Mesothelial cell of epicardium (in vitro differentiated cells): ENCODE measurements at regions not wholly inside any gene's neighbourhood (a gene's known extent, or its start where the extent isn't known, plus 50 kb on each side); places are given as distances from the start of the nearest gene placed in this dataset.

Experiments used
- DNase-seq, 2 experiments: peaks; one replicate each; pipeline ENCODE4 v3.0.0; 2021; ENCODE audit warnings: low spot score in 2 of 2; ENCODE audit not compliant: unreplicated experiment in 2 of 2
- H3K27ac Mint-ChIP-seq: 2 replicates; pipeline ENCODE4 v1.8.0; 2021; ENCODE audit warnings: mixed read lengths
- H3K27me3 Mint-ChIP-seq: 2 replicates; pipeline ENCODE4 v1.8.0; 2021; ENCODE audit warnings: low read depth, mixed read lengths
- H3K36me3 Mint-ChIP-seq: 2 replicates; pipeline ENCODE4 v1.8.0; 2021; ENCODE audit warnings: mixed read lengths
- H3K4me1 Mint-ChIP-seq: 2 replicates; pipeline ENCODE4 v1.8.0; 2021; ENCODE audit warnings: mixed read lengths
- H3K4me3 Mint-ChIP-seq: 2 replicates; pipeline ENCODE4 v1.8.0; 2021; ENCODE audit warnings: mild to moderate bottlenecking, moderate library complexity, mixed read lengths
- H3K9me3 Mint-ChIP-seq: 2 replicates; pipeline ENCODE4 v1.8.0; 2021; ENCODE audit warnings: mixed read lengths
- CTCF ChIP-seq: fragments of 200-600 bp; sonication (generic); IDR thresholded peaks from one replicate; pipeline ENCODE4 v1.5.0; 2021; ENCODE audit warnings: antibody characterized with exemption; ENCODE audit not compliant: unreplicated experiment

DNA sequence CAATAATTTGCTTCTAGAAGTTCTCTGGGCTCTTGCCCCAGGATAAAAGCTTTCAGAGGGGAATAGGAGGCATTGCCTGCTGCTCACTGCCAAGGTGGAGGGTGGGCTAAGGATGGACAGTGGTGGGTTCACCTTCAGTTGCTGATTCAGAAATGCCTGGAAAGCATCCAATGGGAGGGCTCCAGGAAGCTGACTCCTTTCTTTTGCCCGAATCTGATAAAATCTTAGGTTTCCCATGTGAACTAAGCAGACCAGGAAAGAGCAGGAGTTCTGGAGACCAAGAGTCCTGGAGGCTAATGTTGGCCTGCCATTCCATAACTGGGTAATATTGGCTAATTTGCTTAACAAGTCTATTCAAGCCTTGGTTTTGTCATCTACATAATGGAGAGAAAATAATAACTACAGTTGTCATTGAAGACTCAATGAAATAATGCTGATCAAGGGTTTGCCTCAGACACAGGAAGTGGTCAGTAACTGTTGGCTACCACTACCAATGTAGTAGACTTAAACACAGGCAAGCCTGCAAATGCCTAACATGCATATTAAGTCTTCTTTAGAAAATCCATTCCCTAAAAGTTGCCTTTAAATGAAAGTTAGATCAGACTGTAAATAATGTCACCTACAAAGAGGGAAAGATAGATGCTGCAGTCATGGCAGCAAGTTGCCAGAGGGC lies 528.4 kb upstream of the NBEA start:
- no peak for TF ChIP-seq CTCF
- Mint-ChIP-seq H3K27ac (no peak overlapping the region), H3K4me3 (no peak overlapping the region), H3K9me3 (no peaks in the 10 kb centered on the region), H3K4me1 (peaks cover 34% of the 10 kb centered on the region), H3K27me3 (no peaks in the 10 kb centered on the region), H3K36me3 (no peaks in the 10 kb centered on the region)
- no peak for DNase-seq

- Mint-ChIP-seq H3K4me1 (peaks cover 40% of the 10 kb centered on the region), H3K4me3 (no peak overlapping the region), H3K9me3 (no peaks in the 10 kb centered on the region), H3K27me3 (no peaks in the 10 kb centered on the region), H3K27ac (no peak overlapping the region), H3K36me3 (no peaks in the 10 kb centered on the region)
- no peak for DNase-seq
- no peak for TF ChIP-seq CTCF
These were observed 527.5 kb upstream of the NBEA start for GRCh38 chr13:34414616-34415015.

GRCh38 chr13:34416971-34417380 lies 525.1 kb upstream of the NBEA start:
- Mint-ChIP-seq H3K27ac (peak overlapping the region; percentile 59), H3K9me3 (no peaks in the 10 kb centered on the region), H3K4me1 (peaks cover 24% of the 10 kb centered on the region), H3K36me3 (no peaks in the 10 kb centered on the region), H3K4me3 (no peak overlapping the region), H3K27me3 (no peaks in the 10 kb centered on the region)
- TF ChIP-seq CTCF: no peak
- DNase-seq: no peak

- no peak for DNase-seq
- no peaks in the 10 kb centered on the region for H3K36me3 Mint-ChIP-seq
- H3K9me3 Mint-ChIP-seq: no peaks in the 10 kb centered on the region
- no peak for TF ChIP-seq CTCF
- peaks cover 19% of the 10 kb centered on the region for H3K4me1 Mint-ChIP-seq
- no peaks in the 10 kb centered on the region for H3K27me3 Mint-ChIP-seq
- no peak overlapping the region for H3K27ac Mint-ChIP-seq
- H3K4me3 Mint-ChIP-seq: no peak overlapping the region
These were observed 524.2 kb upstream of the NBEA start for GRCh38 chr13:34417896-34418295.

GRCh38 chr13:34419025-34419424 lies 523.0 kb upstream of the NBEA start:
- peaks cover 15% of the 10 kb centered on the region for H3K4me1 Mint-ChIP-seq
- no peak for TF ChIP-seq CTCF
- no peaks in the 10 kb centered on the region for H3K9me3 Mint-ChIP-seq
- H3K27me3 Mint-ChIP-seq: no peaks in the 10 kb centered on the region
- no peak overlapping the region for H3K4me3 Mint-ChIP-seq
- H3K36me3 Mint-ChIP-seq: no peaks in the 10 kb centered on the region
- H3K27ac Mint-ChIP-seq: no peak overlapping the region
- DNase-seq: no peak

DNA sequence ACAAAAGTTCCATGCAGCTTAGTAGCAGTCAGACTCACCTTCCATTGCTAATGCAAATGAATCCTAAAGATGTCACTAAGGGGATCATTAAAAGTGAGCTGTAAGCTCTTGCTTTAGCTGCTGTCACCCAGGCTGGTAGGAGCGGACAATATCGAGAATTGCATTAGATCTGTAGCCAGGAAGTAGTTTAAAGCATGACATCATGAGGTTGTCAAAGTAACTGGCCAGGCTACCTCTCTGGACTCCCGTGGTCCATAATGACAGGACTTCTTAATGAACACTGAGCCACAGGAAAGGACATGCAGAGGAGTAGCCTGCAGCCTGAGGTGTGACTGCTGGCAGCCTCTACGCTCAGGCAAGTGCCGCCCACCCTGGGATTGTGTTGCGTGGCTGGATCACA lies 522.3 kb upstream of the NBEA start:
- H3K36me3 Mint-ChIP-seq: no peaks in the 10 kb centered on the region
- H3K9me3 Mint-ChIP-seq: no peaks in the 10 kb centered on the region
- TF ChIP-seq CTCF: no peak
- H3K4me3 Mint-ChIP-seq: no peak overlapping the region
- no peak overlapping the region for H3K27ac Mint-ChIP-seq
- peaks cover 15% of the 10 kb centered on the region for H3K4me1 Mint-ChIP-seq
- DNase-seq: no peak
- H3K27me3 Mint-ChIP-seq: no peaks in the 10 kb centered on the region
